ENCODE measurements at regions not wholly inside any gene's neighbourhood (a gene's known extent, or its start where the extent isn't known, plus 50 kb on each side); places are given as distances from the start of the nearest gene placed in this dataset.
"Not testable (repeated sequence)": the region's sequence is repeated elsewhere in the genome, so short reads cannot be mapped to it uniquely, and the experiment has no call there.

GRCh38 chr9:115585458-115585857 lies 467.5 kb upstream of the TNC start:
- DNase-seq = not testable (repeated sequence)

DNA sequence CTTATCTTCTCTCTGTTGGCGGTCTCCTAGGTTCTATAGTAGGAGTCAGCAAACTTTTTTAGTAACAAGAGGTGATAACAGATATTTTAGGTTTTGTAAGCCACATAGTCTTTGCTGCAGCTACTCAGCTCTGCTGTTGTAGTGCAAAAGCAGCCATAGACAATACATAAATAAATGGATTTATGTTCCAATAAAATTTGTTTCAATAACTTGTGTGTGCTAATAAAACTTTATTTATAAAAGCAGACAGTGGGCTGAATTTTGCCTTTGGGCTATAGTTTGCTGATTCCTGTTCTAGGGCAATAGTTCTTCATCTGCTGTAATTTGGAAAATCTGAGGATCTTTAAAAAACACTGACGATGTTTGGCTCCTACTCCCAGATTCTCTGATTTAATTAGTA lies 469.4 kb upstream of the TNC start:
- no peak for DNase-seq

- no peak for DNase-seq
These were observed 472.1 kb upstream of the TNC start for GRCh38 chr9:115590011-115590410.

DNA sequence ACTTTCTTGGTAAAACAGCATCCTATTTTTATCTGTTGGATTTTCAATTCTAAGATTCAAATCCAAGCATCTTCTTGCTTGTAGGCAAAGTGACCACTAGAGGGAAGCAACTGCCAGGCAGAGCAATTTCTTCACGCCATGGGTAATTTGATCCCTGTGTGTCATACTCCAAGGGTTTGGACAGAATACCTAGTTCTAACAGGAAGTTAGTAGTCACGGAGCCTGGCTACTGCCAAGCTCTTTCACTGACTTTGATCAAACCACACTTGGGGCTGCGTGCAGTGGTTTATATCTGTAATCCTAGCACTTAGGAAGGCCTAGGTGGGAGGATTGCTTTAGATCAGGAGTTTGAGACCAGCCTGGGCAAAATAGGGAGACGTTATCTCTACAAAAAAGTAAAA lies 473.6 kb upstream of the TNC start:
- DNase-seq = peak; percentile 28 to 46

DNA sequence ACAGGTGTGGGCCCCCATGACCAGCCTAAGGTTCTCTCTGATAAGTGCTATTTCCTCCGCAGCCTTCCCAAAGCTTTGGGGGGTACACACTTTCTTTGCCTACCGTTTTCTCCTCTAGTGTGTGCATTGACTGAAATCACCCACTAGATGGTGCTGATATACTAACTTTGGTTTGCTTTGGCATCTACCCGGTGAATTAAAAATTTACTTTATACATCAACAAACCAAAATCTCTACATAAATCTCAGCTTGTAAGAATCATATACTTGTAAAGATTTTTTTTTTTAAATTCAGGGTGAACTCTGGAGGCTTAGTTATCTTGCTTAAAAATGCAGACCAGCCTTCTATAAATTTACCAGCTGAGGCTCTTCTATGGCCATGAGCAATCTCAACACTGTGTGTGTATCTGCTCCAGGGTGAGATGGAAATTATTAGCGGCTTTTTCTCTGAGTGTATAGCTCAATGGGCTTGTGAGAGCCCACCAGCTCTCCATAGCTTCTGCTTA lies 475.7 kb upstream of the TNC start:
- peak; percentile 12 to 24 for DNase-seq

DNA sequence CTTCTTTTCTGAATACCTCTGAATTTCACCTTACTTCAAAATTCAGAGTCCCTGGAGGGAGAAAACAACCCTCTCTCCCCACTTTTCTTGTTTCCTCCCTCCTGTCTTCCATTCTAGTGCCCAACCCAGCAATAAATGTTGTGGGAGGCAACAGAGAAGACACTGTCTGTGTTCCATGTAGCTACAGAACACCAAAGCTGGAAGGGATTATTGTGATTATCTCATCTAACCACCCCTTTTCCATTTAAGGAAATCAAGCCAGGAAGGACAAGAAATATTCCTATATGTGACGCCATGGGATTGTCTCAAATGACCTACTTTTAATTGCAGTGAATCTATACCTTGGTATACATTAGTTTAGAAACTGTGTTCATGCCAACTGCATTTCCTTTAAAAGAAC lies 476.6 kb upstream of the TNC start:
- DNase-seq = no peak

DNA sequence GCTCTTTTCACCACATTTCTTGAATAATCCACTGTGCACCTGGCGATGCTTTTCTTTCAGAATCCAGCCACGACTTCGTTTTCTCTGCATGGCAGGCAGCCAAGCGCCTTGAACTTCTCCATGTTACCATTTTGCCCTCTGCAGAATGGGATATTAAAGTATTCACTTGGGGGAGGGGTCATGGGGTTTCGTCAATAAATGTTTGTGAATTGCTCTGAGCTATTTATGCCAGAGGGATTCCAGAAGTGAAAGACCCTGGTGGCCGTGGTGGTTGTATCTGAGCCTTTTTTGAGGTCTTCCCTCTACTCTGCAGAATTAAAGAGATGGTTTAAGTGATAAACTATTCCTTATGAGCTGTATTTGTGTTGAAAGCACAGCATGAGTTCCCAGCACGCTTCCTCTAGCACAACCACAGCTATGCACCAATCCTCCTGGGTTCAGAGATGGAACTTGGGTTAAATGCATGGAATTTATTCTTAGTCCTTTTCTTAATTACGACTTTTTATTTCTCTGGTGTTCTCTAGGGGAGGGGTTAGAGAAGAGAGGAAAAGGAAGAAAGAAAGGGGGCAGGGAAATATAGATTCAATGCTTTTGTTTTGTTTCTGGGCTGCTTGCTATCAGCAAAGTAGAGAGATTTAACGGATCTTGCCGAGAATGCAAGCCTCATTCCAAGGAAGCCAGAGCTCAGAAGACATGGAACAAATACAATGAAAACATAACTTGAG lies 478.2 kb upstream of the TNC start:
- no peak for DNase-seq

GRCh38 chr9:115596746-115597080 lies 478.8 kb upstream of the TNC start:
- no peak for DNase-seq

DNA sequence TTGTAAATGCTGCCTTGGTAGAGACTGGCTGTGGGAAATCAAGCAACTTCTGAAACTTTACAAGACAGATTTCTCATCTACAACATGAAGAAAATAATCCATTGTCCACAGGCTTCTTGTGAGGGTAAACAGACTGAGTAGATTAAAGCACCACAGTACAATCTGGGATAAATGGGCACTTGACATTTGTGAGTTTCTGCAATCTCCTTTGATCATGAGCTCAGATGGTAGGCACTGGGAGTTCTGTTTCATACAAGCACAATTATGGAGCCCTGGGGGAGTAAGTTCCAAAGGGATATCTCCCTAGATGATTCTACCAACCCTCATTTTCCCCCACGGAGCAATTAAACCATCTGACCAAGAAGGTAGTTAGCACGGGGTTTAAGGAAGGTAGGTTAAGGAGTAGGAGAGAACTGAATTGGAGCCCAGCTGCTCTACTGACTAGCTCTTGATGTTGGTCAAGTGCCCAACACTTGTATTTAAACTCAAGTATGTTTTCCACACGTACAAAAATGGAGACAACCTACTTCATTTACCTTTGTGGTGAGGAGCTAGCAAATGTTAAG lies 479.5 kb upstream of the TNC start:
- DNase-seq = no peak

DNA sequence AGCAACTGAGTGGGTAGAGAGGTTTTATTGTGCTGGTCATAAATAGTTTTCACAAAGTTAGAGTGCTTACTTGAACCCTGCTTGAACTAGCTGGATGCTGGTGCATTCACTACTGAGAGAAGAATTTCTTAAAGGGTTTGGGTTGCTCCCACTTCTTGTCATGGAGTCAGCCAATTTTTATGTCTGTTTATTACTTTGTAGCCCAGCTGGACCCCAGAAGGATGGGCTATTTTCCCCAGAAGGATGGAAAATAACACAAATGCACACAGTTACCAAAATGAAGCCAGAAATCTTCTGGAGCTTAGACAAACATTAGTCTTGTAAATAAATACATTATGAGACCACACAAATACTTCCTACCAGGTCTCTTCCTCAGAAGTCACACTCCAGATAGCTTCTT lies 480.8 kb upstream of the TNC start:
- DNase-seq = no peak

- DNase-seq = no peak
These were observed 481.9 kb upstream of the TNC start for GRCh38 chr9:115599898-115600297.

GRCh38 chr9:115601434-115601833 lies 483.5 kb upstream of the TNC start:
- no peak for DNase-seq

GRCh38 chr9:115604831-115605483 lies 487.0 kb upstream of the TNC start:
- DNase-seq = no peak

GRCh38 chr9:115606838-115607237 lies 488.9 kb upstream of the TNC start:
- no peak for DNase-seq

DNA sequence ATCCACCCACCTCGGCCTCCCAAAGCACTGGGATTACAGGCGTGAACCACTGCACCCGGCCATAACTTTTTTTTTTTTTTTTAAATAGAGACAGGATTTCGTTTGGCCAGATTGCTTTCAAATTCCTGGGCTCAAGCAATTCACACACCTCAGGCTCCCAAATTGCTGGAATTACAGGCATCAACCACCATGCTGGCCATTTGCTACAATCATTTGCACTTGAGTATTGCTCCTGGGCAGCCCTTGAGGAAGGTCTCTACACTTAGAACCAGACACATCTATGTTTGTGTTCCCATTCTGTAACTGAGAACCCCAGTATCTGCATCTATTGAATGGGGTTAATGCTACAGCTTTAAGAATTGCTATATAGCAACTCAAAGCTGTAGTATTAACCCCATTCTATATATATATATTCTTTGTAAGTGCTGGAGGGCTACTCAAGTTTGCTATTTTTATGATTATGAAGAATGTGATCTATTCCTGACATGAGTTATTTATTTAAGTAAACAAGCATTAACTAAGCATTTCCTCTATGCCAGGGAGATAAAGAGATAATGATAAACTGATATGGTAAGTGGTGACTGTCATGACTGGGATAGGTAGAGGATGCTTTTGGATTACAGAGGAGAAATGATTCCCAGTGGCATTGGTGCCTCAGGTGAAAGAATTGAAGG lies 496.5 kb upstream of the TNC start:
- DNase-seq = no peak

DNA sequence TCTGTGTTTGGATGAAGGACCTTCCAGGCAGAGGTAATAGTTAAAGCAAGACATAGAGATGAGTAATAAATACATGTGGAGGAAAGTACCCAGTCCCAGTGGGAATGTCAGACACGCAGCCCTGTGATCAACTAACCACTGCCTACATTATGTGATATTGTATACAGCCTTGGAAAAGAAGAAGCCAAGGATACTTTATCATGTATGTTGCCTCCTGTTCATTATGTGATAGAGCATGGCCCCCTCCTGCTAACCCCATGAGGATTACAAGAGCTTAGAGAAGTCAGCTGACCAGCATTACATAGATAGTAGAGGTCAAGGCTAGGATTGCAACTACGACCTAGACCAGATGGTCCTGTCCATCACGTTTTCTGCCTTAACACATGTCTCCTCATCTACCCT lies 497.0 kb upstream of the TNC start:
- DNase-seq = no peak

DNA sequence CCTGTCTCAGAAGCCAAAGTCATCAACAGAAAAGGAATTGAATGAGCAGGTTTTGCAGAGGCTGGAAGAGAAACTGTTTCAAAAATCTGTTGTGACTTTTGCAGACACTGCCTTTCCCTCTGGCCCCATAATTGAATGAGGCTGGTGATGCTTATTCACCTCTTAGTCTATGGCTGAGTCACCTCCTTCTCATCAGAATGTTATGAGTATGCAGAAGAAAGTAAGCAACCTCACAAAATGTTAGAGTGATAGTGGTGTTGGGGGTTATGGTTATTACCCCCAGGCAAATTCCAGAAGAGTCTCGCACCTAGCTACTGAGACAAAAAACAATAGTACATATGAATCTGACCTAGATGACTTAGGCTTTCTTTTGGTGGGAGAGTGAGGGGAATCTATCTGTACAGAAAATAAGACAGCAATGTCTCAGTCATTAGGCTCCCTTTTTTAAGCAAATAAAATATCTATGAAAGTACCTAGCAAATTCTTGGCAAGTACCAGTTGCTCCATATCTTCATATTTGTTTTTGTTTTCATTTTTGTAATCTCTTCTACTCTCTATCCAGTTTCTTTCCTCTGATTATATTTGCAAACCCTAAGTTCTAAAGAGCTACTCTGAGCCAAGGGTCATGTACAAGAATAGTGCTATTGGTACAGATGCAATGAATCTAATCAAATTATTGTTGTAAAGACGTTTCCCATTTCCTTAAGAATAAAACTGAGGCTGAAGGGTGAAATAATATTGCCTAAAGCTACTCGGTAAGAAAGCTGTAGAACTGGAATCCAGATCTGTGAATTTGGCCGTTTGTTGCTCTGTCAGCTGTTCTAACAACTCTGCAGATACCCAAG lies 498.1 kb upstream of the TNC start:
- no peak for DNase-seq

GRCh38 chr9:115616666-115617239 lies 498.8 kb upstream of the TNC start:
- no peak for DNase-seq

DNA sequence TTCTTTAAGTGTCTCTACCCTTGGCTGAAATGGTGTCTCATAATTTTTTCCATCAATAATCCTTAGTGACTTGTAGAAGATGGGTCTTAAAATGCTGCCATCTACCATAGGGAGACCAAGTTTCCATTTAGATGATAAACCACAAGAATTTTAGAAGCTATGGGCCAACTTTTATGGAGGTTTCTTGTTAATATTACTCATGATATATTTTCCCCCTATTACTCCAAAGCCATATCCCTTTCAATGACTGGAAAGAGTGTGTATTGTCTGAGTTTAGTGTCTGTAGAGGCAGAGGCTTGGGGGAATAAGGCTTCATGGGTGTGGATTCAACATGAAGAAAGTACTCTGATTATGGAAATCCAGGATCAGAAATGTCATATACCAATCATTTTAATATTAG lies 507.3 kb upstream of the TNC start:
- DNase-seq = no peak

- DNase-seq = no peak
These were observed 508.0 kb upstream of the TNC start for GRCh38 chr9:115625954-115626353.

- DNase-seq = no peak
These were observed 509.6 kb upstream of the TNC start for GRCh38 chr9:115627511-115627910.

GRCh38 chr9:115628426-115628825 lies 510.5 kb upstream of the TNC start:
- DNase-seq = no peak
